ENCODE measurements at regions not wholly inside any gene's neighbourhood (a gene's known extent, or its start where the extent isn't known, plus 50 kb on each side); places are given as distances from the start of the nearest gene placed in this dataset.

DNA sequence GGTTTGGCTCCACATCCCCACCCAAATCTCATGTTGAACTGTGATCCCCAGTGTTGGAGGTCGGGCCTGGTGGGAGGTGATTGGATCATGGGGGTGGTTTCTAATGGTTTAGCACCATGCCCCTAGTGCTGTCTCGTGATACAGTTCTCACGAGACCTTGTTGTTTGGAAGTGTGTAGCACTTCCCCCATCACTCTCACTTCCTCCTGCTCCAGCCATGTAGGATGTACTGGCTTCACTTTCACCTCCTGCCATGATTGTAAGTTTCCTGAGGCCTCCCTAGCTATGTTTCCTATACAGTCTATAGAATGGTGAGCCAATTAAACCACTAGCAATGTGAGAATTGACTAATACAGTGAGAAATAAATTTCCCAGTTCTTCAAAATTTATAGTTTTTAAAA, 325.9 kb downstream of the FSIP2 start:
- Mint-ChIP-seq H3K36me3 (peaks cover 14% of the 10 kb centered on the region), H3K4me3 (no peak overlapping the region), H3K9me3 (no peaks in the 10 kb centered on the region), H3K4me1 (no peaks in the 10 kb centered on the region), H3K27ac (no peak overlapping the region), H3K27me3 (no peaks in the 10 kb centered on the region)
- Histone ChIP-seq H3K4me1 (ENCODE audit: control insufficient read depth in 1 of 2, extremely low read depth in 1 of 2, insufficient read depth in 2 of 2, low read length in 2 of 2) (no peaks in the 10 kb centered on the region), H3K27me3 (replicated peaks in 1 of 2; ENCODE audit: control insufficient read depth in 2 of 2, extremely low read depth in 1 of 2, insufficient read depth in 2 of 2, low read length in 1 of 2) (no peaks in the 10 kb centered on the region), H3K9me3 (no peaks in the 10 kb centered on the region), H3K36me3 (ENCODE audit: control insufficient read depth in 2 of 2, extremely low read depth in 1 of 2, insufficient read depth in 1 of 2, low read length in 1 of 2) (no peaks in the 10 kb centered on the region), H3K4me3 (ENCODE audit: control insufficient read depth in 1 of 2, extremely low read depth in 1 of 2, low read length in 1 of 2) (no peak overlapping the region), H3K27ac (ENCODE audit: low read length) (no peak overlapping the region)
- ATAC-seq (replicated peaks in 1 of 4): no peak
- DNase-seq: no peak
- no CpG with 5 or more reads among the region's 3 CpGs for WGBS (ENCODE audit: insufficient coverage)
- POLR2A ChIA-PET: no interaction called here
- CTCF ChIA-PET: no interaction called here

DNA sequence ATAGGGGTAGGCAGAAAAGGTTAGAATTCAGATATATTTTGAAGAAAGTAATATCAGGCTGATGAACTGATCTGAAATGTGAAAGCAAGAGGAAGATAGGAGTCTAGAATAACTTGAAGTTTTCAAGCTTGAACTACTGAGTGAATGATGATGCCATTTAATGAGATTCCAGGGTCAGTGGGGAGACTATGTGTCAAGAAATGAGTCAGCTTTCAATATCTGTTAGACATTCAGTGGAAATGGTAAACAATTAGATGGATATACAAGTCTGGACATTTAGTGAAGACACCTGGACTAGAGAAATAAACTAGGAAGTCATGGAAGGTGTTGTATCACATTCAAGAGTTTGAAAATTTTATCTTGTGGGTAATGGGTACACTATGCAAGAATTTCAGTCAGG, 326.9 kb downstream of the FSIP2 start:
- CTCF ChIA-PET: no interaction called here
- no peaks in the 10 kb centered on the region for H3K4me1 ChIP-seq (ENCODE audit: control insufficient read depth in 1 of 2, extremely low read depth in 1 of 2, insufficient read depth in 2 of 2, low read length in 2 of 2)
- no peak overlapping the region for H3K27ac Mint-ChIP-seq
- DNase-seq (no peak), ATAC-seq (replicated peaks in 1 of 4) (no peak)
- no peaks in the 10 kb centered on the region for H3K27me3 ChIP-seq (replicated peaks in 1 of 2; ENCODE audit: control insufficient read depth in 2 of 2, extremely low read depth in 1 of 2, insufficient read depth in 2 of 2, low read length in 1 of 2)
- POLR2A ChIA-PET: no interaction called here
- no peak overlapping the region for H3K4me3 Mint-ChIP-seq
- H3K4me3 ChIP-seq (ENCODE audit: control insufficient read depth in 1 of 2, extremely low read depth in 1 of 2, low read length in 1 of 2): no peak overlapping the region
- peaks cover 14% of the 10 kb centered on the region for H3K36me3 Mint-ChIP-seq
- H3K27me3 Mint-ChIP-seq: no peaks in the 10 kb centered on the region
- no peak overlapping the region for H3K27ac ChIP-seq (ENCODE audit: low read length)
- no peaks in the 10 kb centered on the region for H3K4me1 Mint-ChIP-seq
- H3K36me3 ChIP-seq (ENCODE audit: control insufficient read depth in 2 of 2, extremely low read depth in 1 of 2, insufficient read depth in 1 of 2, low read length in 1 of 2): no peaks in the 10 kb centered on the region
- H3K9me3 Mint-ChIP-seq: no peaks in the 10 kb centered on the region
- H3K9me3 ChIP-seq: no peaks in the 10 kb centered on the region

DNA sequence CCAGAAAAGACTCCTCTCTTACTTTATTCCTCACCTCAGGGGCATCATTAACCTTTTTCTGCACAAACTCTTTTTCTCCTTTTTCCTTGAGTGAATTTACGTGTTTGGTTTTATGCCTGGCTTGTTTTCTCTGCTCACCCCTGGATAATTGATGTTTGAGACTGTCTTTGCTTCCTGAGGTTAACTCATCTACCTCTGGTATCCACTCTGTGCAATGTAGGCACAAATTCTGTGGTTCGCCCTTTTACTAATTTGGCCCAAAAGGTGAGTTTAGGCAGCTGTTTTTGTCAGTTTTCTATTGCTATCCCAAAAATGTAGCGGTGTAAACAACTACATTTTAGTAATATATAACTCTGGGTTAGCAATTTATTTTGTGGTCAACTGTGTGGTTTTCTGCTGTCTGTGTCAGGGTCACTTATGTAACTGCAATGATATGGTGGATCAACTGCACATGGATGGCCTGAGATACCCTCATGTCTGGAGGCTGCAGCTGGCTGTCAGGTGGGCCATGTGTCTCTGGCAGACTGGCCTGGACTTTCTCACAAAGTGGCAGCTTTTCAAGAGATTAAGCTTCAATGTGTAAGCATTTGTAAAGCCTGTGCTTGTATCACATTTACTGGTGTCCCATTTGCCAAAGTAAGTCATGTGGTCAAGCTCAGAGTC, 329.7 kb downstream of the FSIP2 start:
- no peak overlapping the region for H3K27ac Mint-ChIP-seq
- ChIA-PET POLR2A (no interaction called here), CTCF (interaction anchor here in 1 of 2 donors (0.6 kb wide), 1 partner anchor 577 kb away, joined by 3 read pairs; no protein-coding TSS in a partner anchor)
- no peak overlapping the region for H3K4me3 ChIP-seq (ENCODE audit: control insufficient read depth in 1 of 2, extremely low read depth in 1 of 2, low read length in 1 of 2)
- no peaks in the 10 kb centered on the region for H3K27me3 ChIP-seq (replicated peaks in 1 of 2; ENCODE audit: control insufficient read depth in 2 of 2, extremely low read depth in 1 of 2, insufficient read depth in 2 of 2, low read length in 1 of 2)
- no peak for DNase-seq
- H3K4me1 Mint-ChIP-seq: no peaks in the 10 kb centered on the region
- no peak overlapping the region for H3K27ac ChIP-seq (ENCODE audit: low read length)
- WGBS (ENCODE audit: insufficient coverage): no CpG with 5 or more reads among the region's 3 CpGs
- peaks cover 11% of the 10 kb centered on the region for H3K36me3 Mint-ChIP-seq
- H3K9me3 ChIP-seq: no peaks in the 10 kb centered on the region
- no peaks in the 10 kb centered on the region for H3K4me1 ChIP-seq (ENCODE audit: control insufficient read depth in 1 of 2, extremely low read depth in 1 of 2, insufficient read depth in 2 of 2, low read length in 2 of 2)
- no peaks in the 10 kb centered on the region for H3K27me3 Mint-ChIP-seq
- H3K36me3 ChIP-seq (ENCODE audit: control insufficient read depth in 2 of 2, extremely low read depth in 1 of 2, insufficient read depth in 1 of 2, low read length in 1 of 2): no peaks in the 10 kb centered on the region
- no peak for ATAC-seq (replicated peaks in 1 of 4)
- H3K4me3 Mint-ChIP-seq: no peak overlapping the region
- no peaks in the 10 kb centered on the region for H3K9me3 Mint-ChIP-seq

DNA sequence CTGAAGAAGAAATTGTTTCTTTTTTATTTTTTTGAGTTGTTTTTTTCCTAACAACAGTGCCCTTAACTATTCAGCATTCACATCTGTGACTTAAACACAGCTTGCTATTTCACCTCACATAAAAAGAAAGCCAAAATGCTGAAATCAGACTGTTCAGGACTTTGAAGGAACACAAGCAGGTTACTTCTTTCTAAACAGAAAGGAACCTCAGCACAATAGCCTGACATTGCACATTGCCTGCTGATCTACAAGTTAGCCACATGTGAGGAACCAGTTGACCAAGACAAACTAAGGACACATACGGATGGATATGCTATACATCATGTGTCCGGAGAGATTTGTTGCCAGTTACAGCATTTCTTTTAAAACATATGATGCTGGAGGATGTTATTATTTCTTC, 331.1 kb downstream of the FSIP2 start:
- WGBS (ENCODE audit: insufficient coverage): no CpG with 5 or more reads among the region's 2 CpGs
- Mint-ChIP-seq H3K4me1 (no peaks in the 10 kb centered on the region), H3K9me3 (no peaks in the 10 kb centered on the region), H3K4me3 (no peak overlapping the region), H3K27ac (no peak overlapping the region), H3K27me3 (no peaks in the 10 kb centered on the region), H3K36me3 (peaks cover 21% of the 10 kb centered on the region)
- Histone ChIP-seq H3K4me1 (ENCODE audit: control insufficient read depth in 1 of 2, extremely low read depth in 1 of 2, insufficient read depth in 2 of 2, low read length in 2 of 2) (no peaks in the 10 kb centered on the region), H3K9me3 (no peaks in the 10 kb centered on the region), H3K27me3 (replicated peaks in 1 of 2; ENCODE audit: control insufficient read depth in 2 of 2, extremely low read depth in 1 of 2, insufficient read depth in 2 of 2, low read length in 1 of 2) (no peaks in the 10 kb centered on the region), H3K27ac (ENCODE audit: low read length) (no peak overlapping the region), H3K4me3 (ENCODE audit: control insufficient read depth in 1 of 2, extremely low read depth in 1 of 2, low read length in 1 of 2) (no peak overlapping the region), H3K36me3 (ENCODE audit: control insufficient read depth in 2 of 2, extremely low read depth in 1 of 2, insufficient read depth in 1 of 2, low read length in 1 of 2) (no peaks in the 10 kb centered on the region)
- ChIA-PET POLR2A (no interaction called here), CTCF (no interaction called here)
- no peak for ATAC-seq (replicated peaks in 1 of 4)
- no peak for DNase-seq

DNA sequence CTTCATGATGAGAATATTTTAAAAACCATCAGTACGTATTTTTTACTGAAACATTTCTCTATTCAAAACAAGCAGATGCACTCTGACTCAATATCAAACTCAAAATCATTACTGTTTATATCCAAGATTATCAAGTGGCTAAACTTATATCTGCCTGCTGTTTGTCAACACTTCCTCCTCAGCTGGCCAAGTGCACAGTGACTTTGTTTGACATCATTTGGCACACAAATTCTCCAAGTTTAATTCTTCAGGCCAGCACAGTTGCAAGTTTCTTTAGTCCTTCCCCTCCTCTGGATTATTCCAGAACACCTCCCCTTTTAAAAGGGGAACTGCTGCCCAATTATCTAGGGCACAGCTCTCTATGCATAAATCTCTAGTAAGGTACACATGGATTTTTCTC, 346.6 kb downstream of the FSIP2 start:
- no peak overlapping the region for H3K4me3 ChIP-seq (ENCODE audit: control insufficient read depth in 1 of 2, extremely low read depth in 1 of 2, low read length in 1 of 2)
- H3K36me3 Mint-ChIP-seq: peaks cover 10% of the 10 kb centered on the region
- no peak overlapping the region for H3K4me3 Mint-ChIP-seq
- H3K9me3 Mint-ChIP-seq: peaks cover 0 to 3% (median 0%) of the 10 kb centered on the region in 3 donors
- H3K27ac Mint-ChIP-seq: no peak overlapping the region
- POLR2A ChIA-PET: no interaction called here
- DNase-seq: no peak
- no peaks in the 10 kb centered on the region for H3K9me3 ChIP-seq
- H3K36me3 ChIP-seq (ENCODE audit: control insufficient read depth in 2 of 2, extremely low read depth in 1 of 2, insufficient read depth in 1 of 2, low read length in 1 of 2): no peaks in the 10 kb centered on the region
- no peaks in the 10 kb centered on the region for H3K4me1 Mint-ChIP-seq
- no peak overlapping the region for H3K27ac ChIP-seq (ENCODE audit: low read length)
- CTCF ChIA-PET: no interaction called here
- WGBS (ENCODE audit: insufficient coverage): no CpG with 5 or more reads among the region's 1 CpG
- H3K27me3 Mint-ChIP-seq: no peaks in the 10 kb centered on the region
- H3K4me1 ChIP-seq (ENCODE audit: control insufficient read depth in 1 of 2, extremely low read depth in 1 of 2, insufficient read depth in 2 of 2, low read length in 2 of 2): no peaks in the 10 kb centered on the region
- H3K27me3 ChIP-seq (replicated peaks in 1 of 2; ENCODE audit: control insufficient read depth in 2 of 2, extremely low read depth in 1 of 2, insufficient read depth in 2 of 2, low read length in 1 of 2): no peaks in the 10 kb centered on the region
- no peak for ATAC-seq (replicated peaks in 1 of 4)

DNA sequence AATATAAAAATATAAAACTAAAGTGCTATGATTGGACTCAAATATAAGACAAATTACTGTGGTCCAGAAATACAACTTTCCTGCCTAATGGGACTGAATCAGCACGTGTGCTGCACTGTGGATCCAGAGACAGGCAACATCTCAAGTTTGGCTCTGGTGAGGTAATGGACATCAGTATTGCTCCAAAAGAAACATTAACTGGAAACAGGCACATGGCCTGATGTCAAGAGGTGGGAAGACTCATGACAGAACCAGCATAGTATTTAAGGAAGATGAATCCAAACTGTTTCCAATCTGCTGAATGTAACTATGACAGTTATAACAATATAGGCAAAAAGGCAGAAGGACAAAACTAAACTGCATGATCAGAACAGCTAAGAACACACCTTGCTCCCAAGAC, 354.6 kb downstream of the FSIP2 start:
- Histone ChIP-seq H3K36me3 (ENCODE audit: control insufficient read depth in 2 of 2, extremely low read depth in 1 of 2, insufficient read depth in 1 of 2, low read length in 1 of 2) (no peaks in the 10 kb centered on the region), H3K27ac (ENCODE audit: low read length) (no peak overlapping the region), H3K4me1 (ENCODE audit: control insufficient read depth in 1 of 2, extremely low read depth in 1 of 2, insufficient read depth in 2 of 2, low read length in 2 of 2) (no peaks in the 10 kb centered on the region), H3K9me3 (no peaks in the 10 kb centered on the region), H3K27me3 (replicated peaks in 1 of 2; ENCODE audit: control insufficient read depth in 2 of 2, extremely low read depth in 1 of 2, insufficient read depth in 2 of 2, low read length in 1 of 2) (no peaks in the 10 kb centered on the region), H3K4me3 (ENCODE audit: control insufficient read depth in 1 of 2, extremely low read depth in 1 of 2, low read length in 1 of 2) (no peak overlapping the region)
- Mint-ChIP-seq H3K27me3 (no peaks in the 10 kb centered on the region), H3K4me1 (no peaks in the 10 kb centered on the region), H3K4me3 (no peak overlapping the region), H3K9me3 (peaks cover 0 to 9% (median 0%) of the 10 kb centered on the region in 3 donors), H3K27ac (no peak overlapping the region), H3K36me3 (peaks cover 7% of the 10 kb centered on the region)
- no CpG with 5 or more reads among the region's 1 CpG for WGBS (ENCODE audit: insufficient coverage)
- ATAC-seq (replicated peaks in 1 of 4) (no peak), DNase-seq (no peak)
- POLR2A ChIA-PET: no interaction called here
- CTCF ChIA-PET: no interaction called here

DNA sequence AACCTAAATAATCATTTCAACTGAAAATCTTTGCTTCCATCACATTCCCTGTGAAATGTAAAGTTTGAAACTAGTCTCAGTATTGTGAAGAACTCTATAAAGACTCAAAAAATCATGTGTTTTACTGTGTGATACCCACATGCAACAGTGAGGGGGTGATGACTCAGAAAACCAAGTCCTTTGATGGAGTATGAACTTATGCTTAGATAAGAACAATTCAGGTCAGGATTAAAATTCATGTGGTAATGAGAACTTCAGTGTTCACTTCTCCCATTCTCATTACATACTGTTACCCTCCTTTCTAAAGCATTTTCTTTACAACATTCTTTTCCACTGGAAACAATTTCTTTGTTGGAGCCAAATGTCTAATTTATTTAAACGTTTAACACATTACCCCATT, 360.2 kb downstream of the FSIP2 start:
- ChIA-PET POLR2A (no interaction called here), CTCF (no interaction called here)
- H3K9me3 ChIP-seq: no peaks in the 10 kb centered on the region
- peaks cover 3% of the 10 kb centered on the region for H3K36me3 Mint-ChIP-seq
- no peaks in the 10 kb centered on the region for H3K27me3 ChIP-seq (replicated peaks in 1 of 2; ENCODE audit: control insufficient read depth in 2 of 2, extremely low read depth in 1 of 2, insufficient read depth in 2 of 2, low read length in 1 of 2)
- H3K27ac Mint-ChIP-seq: no peak overlapping the region
- no peaks in the 10 kb centered on the region for H3K36me3 ChIP-seq (ENCODE audit: control insufficient read depth in 2 of 2, extremely low read depth in 1 of 2, insufficient read depth in 1 of 2, low read length in 1 of 2)
- H3K4me3 ChIP-seq (ENCODE audit: control insufficient read depth in 1 of 2, extremely low read depth in 1 of 2, low read length in 1 of 2): no peak overlapping the region
- H3K4me1 Mint-ChIP-seq: no peaks in the 10 kb centered on the region
- no peak overlapping the region for H3K4me3 Mint-ChIP-seq
- peaks cover 0 to 7% (median 0%) of the 10 kb centered on the region in 3 donors for H3K9me3 Mint-ChIP-seq
- WGBS (ENCODE audit: insufficient coverage): no CpG with 5 or more reads among the region's 1 CpG
- no peak for ATAC-seq (replicated peaks in 1 of 4)
- no peak overlapping the region for H3K27ac ChIP-seq (ENCODE audit: low read length)
- H3K27me3 Mint-ChIP-seq: no peaks in the 10 kb centered on the region
- H3K4me1 ChIP-seq (ENCODE audit: control insufficient read depth in 1 of 2, extremely low read depth in 1 of 2, insufficient read depth in 2 of 2, low read length in 2 of 2): no peaks in the 10 kb centered on the region
- no peak for DNase-seq
